ENCODE measurements at regions not wholly inside any gene's neighbourhood (a gene's known extent, or its start where the extent isn't known, plus 50 kb on each side); places are given as distances from the start of the nearest gene placed in this dataset.
"Not testable (repeated sequence)": the region's sequence is repeated elsewhere in the genome, so short reads cannot be mapped to it uniquely, and the experiment has no call there.

- no peak for DNase-seq
These were observed 57.9 kb downstream of the HINT1 start for GRCh38 chr5:131107128-131107527.

GRCh38 chr5:131104169-131104808 is 60.8 kb downstream of the HINT1 start:
- no peak for DNase-seq

GRCh38 chr5:131096774-131097710 is 68.0 kb downstream of the HINT1 start:
- DNase-seq = no peak

- DNase-seq = not testable (repeated sequence)
These were observed 69.5 kb downstream of the HINT1 start for GRCh38 chr5:131095561-131095960.

GRCh38 chr5:131084436-131084835 is 80.6 kb downstream of the HINT1 start:
- DNase-seq = no peak

- no peak for DNase-seq
These were observed 83.1 kb downstream of the HINT1 start for GRCh38 chr5:131081913-131082488.

GRCh38 chr5:131081374-131081773 is 83.7 kb downstream of the HINT1 start:
- no peak for DNase-seq

GRCh38 chr5:131079232-131079631 is 85.8 kb downstream of the HINT1 start:
- DNase-seq = no peak

GRCh38 chr5:131068893-131069643 is 96.0 kb downstream of the HINT1 start:
- DNase-seq = peak; percentile 50 to 75

- DNase-seq = no peak
These were observed 97.0 kb downstream of the HINT1 start for GRCh38 chr5:131068076-131068475.

GRCh38 chr5:131067636-131068035 is 97.4 kb downstream of the HINT1 start:
- no peak for DNase-seq

- DNase-seq = peak in 1 of 2 donors; percentile 15
These were observed 100.2 kb downstream of the HINT1 start for GRCh38 chr5:131064669-131065371.

- DNase-seq = no peak
These were observed 122.9 kb downstream of the HINT1 start for GRCh38 chr5:131042021-131042789.

GRCh38 chr5:131023498-131023865 is 141.6 kb downstream of the HINT1 start:
- DNase-seq = no peak

- no peak for DNase-seq
These were observed 142.1 kb downstream of the HINT1 start for GRCh38 chr5:131022811-131023497.

GRCh38 chr5:131021646-131022045 is 143.4 kb downstream of the HINT1 start:
- DNase-seq = no peak

- no peak for DNase-seq
These were observed 145.3 kb downstream of the HINT1 start for GRCh38 chr5:131019601-131020315.

- no peak for DNase-seq
These were observed 145.9 kb downstream of the HINT1 start for GRCh38 chr5:131019111-131019510.

- DNase-seq = no peak
These were observed 156.7 kb downstream of the HINT1 start for GRCh38 chr5:131008329-131008728.

GRCh38 chr5:131005963-131006684 is 158.9 kb downstream of the HINT1 start:
- DNase-seq = no peak

Data from CD4-positive, alpha-beta T cell treated with Interferon alpha-2 for 1 hour (primary cell).